NCI-H2196 (cell line): ENCODE measurements at regions not wholly inside any gene's neighbourhood (a gene's known extent, or its start where the extent isn't known, plus 50 kb on each side); places are given as distances from the start of the nearest gene placed in this dataset.

Experiments used
- DNase-seq: peaks from one replicate; lab custom pipeline; 2025; ENCODE audit not compliant: unreplicated experiment; lab: John Stamatoyannopoulos, UW

- no peak for DNase-seq
These were observed 57.5 kb upstream of the PAPPA start for GRCh38 chr9:116096046-116096445.

GRCh38 chr9:116096853-116097252 is 56.7 kb upstream of the PAPPA start:
- no peak for DNase-seq

GRCh38 chr9:116098476-116098875 is 55.1 kb upstream of the PAPPA start:
- DNase-seq = no peak

GRCh38 chr9:116099821-116100220 is 53.8 kb upstream of the PAPPA start:
- no peak for DNase-seq

- no peak for DNase-seq
These were observed 52.9 kb upstream of the PAPPA start for GRCh38 chr9:116100711-116101121.

GRCh38 chr9:116101516-116101915 is 52.1 kb upstream of the PAPPA start:
- no peak for DNase-seq

- DNase-seq = no peak
These were observed 51.0 kb upstream of the PAPPA start for GRCh38 chr9:116102596-116102995.
